ENCODE measurements at regions not wholly inside any gene's neighbourhood (a gene's known extent, or its start where the extent isn't known, plus 50 kb on each side); places are given as distances from the start of the nearest gene placed in this dataset.
"Not testable (repeated sequence)": the region's sequence is repeated elsewhere in the genome, so short reads cannot be mapped to it uniquely, and the experiment has no call there.

GRCh38 chr11:82501174-82501573 lies 232.5 kb downstream of the FAM181B start:
- not testable (repeated sequence) for TF ChIP-seq TCF7L2 (IDR thresholded peaks at IDR 0.05; ENCODE audit: low read depth, low read length); CTCF (IDR thresholded peaks at IDR 0.05)

Data from Panc1 (cell line).